ENCODE measurements at regions not wholly inside any gene's neighbourhood (a gene's known extent, or its start where the extent isn't known, plus 50 kb on each side); places are given as distances from the start of the nearest gene placed in this dataset.
"Not testable (repeated sequence)": the region's sequence is repeated elsewhere in the genome, so short reads cannot be mapped to it uniquely, and the experiment has no call there.

DNA sequence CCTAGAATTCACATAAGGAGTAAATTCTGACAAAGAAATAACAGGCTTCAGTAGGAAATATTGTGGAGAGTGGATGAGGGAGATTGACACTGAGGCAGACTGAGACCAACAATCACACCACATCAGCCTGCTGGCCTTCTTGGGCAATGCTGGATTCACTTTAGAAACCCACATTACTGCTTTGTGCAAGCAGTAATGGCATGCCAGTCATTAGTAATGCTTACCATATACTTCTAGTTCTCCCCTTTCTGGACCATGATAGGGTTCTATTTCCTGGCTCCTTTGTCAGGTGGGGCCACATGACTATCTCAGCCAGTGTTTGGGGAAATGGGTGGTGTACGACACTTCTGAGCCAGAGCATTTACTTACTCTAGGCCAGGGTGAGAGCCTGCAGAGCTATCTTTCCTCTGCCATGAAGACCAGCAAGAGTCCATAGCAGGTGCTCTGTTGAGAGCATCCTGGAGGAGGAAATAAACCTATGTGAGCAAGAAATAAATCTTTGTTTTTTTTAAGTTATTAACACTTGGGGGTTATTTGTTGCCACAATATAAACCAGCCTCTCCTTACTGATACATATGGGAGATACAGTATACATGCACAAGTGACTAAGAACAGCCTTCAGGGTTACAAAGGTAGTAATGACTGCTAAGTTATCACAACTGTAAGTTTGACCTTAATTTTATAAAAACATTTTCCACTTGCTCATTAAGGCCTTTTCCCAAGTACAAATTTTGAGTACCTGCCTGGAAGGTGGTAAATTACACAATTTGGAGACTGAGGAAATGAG is 89.3 kb upstream of the TANK start:
- no peak for DNase-seq (ENCODE audit: low spot score, unreplicated experiment)
- no peak overlapping the region for H3K4me3 Mint-ChIP-seq (ENCODE audit: low read depth)
- H3K9me3 Mint-ChIP-seq (ENCODE audit: low read depth): peaks cover 7% of the 10 kb centered on the region
- no peaks in the 10 kb centered on the region for H3K27me3 Mint-ChIP-seq
- TF ChIP-seq, protein P1, sequence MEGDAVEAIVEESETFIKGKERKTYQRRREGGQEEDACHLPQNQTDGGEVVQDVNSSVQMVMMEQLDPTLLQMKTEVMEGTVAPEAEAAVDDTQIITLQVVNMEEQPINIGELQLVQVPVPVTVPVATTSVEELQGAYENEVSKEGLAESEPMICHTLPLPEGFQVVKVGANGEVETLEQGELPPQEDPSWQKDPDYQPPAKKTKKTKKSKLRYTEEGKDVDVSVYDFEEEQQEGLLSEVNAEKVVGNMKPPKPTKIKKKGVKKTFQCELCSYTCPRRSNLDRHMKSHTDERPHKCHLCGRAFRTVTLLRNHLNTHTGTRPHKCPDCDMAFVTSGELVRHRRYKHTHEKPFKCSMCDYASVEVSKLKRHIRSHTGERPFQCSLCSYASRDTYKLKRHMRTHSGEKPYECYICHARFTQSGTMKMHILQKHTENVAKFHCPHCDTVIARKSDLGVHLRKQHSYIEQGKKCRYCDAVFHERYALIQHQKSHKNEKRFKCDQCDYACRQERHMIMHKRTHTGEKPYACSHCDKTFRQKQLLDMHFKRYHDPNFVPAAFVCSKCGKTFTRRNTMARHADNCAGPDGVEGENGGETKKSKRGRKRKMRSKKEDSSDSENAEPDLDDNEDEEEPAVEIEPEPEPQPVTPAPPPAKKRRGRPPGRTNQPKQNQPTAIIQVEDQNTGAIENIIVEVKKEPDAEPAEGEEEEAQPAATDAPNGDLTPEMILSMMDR (IDR thresholded peaks at IDR 0.05; ENCODE audit: unreplicated experiment): no peak
- H3K36me3 Mint-ChIP-seq (ENCODE audit: insufficient read depth): no peaks in the 10 kb centered on the region
- no peaks in the 10 kb centered on the region for H3K4me1 Mint-ChIP-seq (ENCODE audit: low read depth)
- H3K27ac Mint-ChIP-seq: no peak overlapping the region

DNA sequence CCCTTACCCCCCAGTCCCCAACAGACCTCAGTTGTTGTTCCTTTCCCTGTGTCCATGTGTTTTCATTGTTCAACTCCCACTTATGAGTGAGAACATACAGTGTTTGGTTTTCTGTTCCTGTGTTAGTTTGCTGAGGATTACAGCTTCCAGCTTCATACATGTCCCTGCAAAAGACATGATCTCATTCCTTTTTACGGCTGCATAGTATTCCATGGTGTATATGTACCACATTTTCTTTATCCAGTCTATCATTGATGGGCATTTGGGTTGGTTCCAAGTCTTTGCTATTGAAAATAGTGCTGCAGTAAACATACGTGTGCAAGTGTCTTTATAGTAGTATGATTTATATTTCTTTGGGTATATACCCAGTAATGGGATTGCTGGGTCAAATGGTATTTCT is 87.8 kb upstream of the TANK start:
- H3K4me3 Mint-ChIP-seq (ENCODE audit: low read depth); H3K36me3 Mint-ChIP-seq (ENCODE audit: insufficient read depth); H3K4me1 Mint-ChIP-seq (ENCODE audit: low read depth); H3K27me3 Mint-ChIP-seq; DNase-seq (ENCODE audit: low spot score, unreplicated experiment); H3K9me3 Mint-ChIP-seq (ENCODE audit: low read depth); H3K27ac Mint-ChIP-seq: not testable (repeated sequence)

- Mint-ChIP-seq H3K9me3 (ENCODE audit: low read depth) (peaks cover 7% of the 10 kb centered on the region), H3K36me3 (ENCODE audit: insufficient read depth) (no peaks in the 10 kb centered on the region), H3K4me1 (ENCODE audit: low read depth) (no peaks in the 10 kb centered on the region), H3K27ac (no peak overlapping the region), H3K27me3 (no peaks in the 10 kb centered on the region), H3K4me3 (ENCODE audit: low read depth) (no peak overlapping the region)
- TF ChIP-seq, protein P1 (IDR thresholded peaks at IDR 0.05; ENCODE audit: unreplicated experiment): no peak
- no peak for DNase-seq (ENCODE audit: low spot score, unreplicated experiment)
Observed at GRCh38 chr2:161075701-161076100, 84.5 kb upstream of the TANK start.

DNA sequence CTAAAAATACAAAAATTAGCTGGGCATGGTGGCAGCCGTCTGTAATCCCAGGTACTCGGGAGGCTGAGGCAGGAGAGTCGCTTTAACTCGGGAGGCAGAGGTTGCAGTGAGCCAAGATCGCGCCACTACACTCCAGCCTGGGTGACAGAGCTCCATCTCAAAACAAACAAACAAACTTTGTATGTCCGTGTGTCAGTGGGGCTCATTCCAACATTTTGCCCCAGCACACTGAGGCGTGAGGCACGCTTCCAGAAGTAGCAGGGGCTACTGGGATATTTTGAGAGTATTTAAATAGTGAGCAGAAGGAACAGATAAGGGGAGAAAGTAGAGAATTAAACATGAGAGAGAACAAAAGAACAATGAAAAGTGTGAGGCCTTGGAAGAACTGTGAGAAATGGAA is 83.3 kb upstream of the TANK start:
- peaks cover 7% of the 10 kb centered on the region for H3K9me3 Mint-ChIP-seq (ENCODE audit: low read depth)
- H3K4me1 Mint-ChIP-seq (ENCODE audit: low read depth): no peaks in the 10 kb centered on the region
- no peak overlapping the region for H3K4me3 Mint-ChIP-seq (ENCODE audit: low read depth)
- H3K36me3 Mint-ChIP-seq (ENCODE audit: insufficient read depth): no peaks in the 10 kb centered on the region
- H3K27me3 Mint-ChIP-seq: no peaks in the 10 kb centered on the region
- H3K27ac Mint-ChIP-seq: no peak overlapping the region
- DNase-seq (ENCODE audit: low spot score, unreplicated experiment): no peak
- TF ChIP-seq, protein P1 (IDR thresholded peaks at IDR 0.05; ENCODE audit: unreplicated experiment): no peak

- H3K27me3 Mint-ChIP-seq: no peaks in the 10 kb centered on the region
- DNase-seq (ENCODE audit: low spot score, unreplicated experiment): no peak
- H3K4me1 Mint-ChIP-seq (ENCODE audit: low read depth): no peaks in the 10 kb centered on the region
- no peak overlapping the region for H3K4me3 Mint-ChIP-seq (ENCODE audit: low read depth)
- H3K9me3 Mint-ChIP-seq (ENCODE audit: low read depth): peaks cover 7% of the 10 kb centered on the region
- H3K36me3 Mint-ChIP-seq (ENCODE audit: insufficient read depth): no peaks in the 10 kb centered on the region
- no peak overlapping the region for H3K27ac Mint-ChIP-seq
- TF ChIP-seq, protein P1 (IDR thresholded peaks at IDR 0.05; ENCODE audit: unreplicated experiment): no peak
Observed at GRCh38 chr2:161077367-161078210, 82.6 kb upstream of the TANK start.
